ENCODE measurements at regions not wholly inside any gene's neighbourhood (a gene's known extent, or its start where the extent isn't known, plus 50 kb on each side); places are given as distances from the start of the nearest gene placed in this dataset.
"Not testable (repeated sequence)": the region's sequence is repeated elsewhere in the genome, so short reads cannot be mapped to it uniquely, and the experiment has no call there.

- DNase-seq (ENCODE audit: low read depth, low spot score) = no peak
These were observed 204.5 kb upstream of the SLITRK1 start for GRCh38 chr13:84086847-84087162.

DNA sequence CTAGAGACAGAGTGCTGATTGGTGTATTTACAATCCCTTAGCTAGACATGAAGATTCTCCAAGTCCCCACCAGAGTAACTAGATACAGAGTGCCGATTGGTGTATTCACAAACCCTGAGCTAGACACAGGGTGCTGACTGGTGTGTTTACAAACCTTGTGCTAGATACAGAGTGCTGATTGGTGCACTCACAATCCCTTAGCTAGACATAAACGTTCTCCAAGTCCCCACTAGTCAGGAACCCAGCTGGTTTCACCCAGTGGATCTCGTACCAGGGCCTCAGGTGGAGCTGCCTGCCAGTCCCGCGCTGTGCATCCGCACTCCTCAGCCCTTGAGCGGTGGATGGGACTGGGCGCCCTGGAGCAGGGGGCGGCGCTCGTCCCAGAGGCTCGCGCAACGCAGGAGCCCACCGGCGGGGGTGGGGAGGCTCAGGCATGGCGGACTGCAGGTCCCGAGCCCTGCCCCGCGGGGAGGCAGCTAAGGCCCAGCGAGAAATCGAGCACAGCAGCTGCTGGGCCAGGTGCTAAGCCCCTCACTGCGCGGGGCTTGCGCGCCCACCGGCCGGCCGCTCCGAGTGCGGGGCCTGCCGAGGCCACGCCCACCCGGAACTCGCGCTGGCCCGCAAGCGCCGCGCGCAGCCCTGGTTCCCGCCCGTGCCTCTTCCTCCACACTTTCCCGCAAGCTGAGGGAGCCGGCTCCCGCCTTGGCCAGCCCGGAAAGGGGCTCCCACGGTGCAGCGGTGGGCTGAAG lies 204.0 kb upstream of the SLITRK1 start:
- not testable (repeated sequence) for DNase-seq (ENCODE audit: low read depth, low spot score)

GRCh38 chr13:84082462-84082861 lies 200.2 kb upstream of the SLITRK1 start:
- DNase-seq (ENCODE audit: low read depth, low spot score) = no peak

GRCh38 chr13:84080748-84081530 lies 198.7 kb upstream of the SLITRK1 start:
- DNase-seq (ENCODE audit: low read depth, low spot score) = no peak

- no peak for DNase-seq (ENCODE audit: low read depth, low spot score)
These were observed 195.0 kb upstream of the SLITRK1 start for GRCh38 chr13:84077271-84077670.

GRCh38 chr13:84076280-84076679 lies 194.0 kb upstream of the SLITRK1 start:
- no peak for DNase-seq (ENCODE audit: low read depth, low spot score)

DNA sequence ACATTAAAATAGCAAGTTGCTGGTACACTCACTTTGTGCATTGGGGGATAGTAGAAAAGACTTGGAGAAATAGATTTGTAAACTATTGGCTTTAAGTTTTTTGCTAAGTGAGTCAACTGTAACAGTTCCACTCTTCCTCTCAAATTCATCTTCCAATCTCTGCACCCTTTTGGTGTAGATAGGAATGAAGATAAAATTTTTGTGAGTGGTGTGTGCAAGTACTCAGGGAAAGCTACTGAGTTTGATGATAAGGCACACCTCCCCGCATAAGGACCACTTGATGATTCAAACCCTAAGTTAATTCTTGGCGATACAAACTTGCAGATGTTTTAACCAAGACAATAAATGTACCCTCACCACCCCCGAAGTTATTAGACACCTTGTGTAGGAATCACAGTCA lies 168.3 kb upstream of the SLITRK1 start:
- no peak for DNase-seq (ENCODE audit: low read depth, low spot score)

DNA sequence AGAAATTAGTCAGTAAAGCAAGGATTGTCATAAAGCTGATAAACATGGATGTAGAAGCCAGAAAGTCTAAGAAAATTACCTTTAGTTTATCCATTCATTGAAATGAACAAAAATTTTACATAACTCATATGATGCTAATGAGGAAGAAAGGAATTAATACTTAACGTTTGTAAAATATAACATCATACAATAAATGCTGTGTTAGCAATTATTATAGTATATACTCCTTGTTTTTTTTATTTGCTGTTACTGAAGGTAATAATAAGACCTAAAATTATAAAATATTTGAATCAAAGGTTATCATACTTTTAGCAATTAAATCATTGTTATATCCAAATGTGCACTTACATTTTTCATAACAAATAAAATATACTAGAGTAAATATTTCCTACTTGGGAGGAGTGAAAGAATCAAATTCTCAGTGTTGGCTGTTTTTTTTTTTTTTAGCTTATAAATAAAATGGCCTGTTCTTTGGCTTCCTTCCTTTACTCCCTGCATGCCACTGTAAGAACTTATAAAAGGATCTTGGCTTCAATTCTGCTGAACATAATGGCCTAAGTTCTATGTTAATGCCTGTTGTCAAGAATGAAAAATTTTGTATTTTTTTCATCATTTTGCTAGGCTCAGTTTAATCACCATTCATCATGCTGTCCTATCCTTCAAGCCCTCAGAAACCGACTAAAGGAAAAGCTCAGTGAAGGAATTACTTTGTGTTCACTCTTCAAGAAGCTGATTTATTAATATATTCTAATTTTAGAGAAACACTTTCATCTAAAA lies 167.4 kb upstream of the SLITRK1 start:
- DNase-seq (ENCODE audit: low read depth, low spot score) = no peak

DNA sequence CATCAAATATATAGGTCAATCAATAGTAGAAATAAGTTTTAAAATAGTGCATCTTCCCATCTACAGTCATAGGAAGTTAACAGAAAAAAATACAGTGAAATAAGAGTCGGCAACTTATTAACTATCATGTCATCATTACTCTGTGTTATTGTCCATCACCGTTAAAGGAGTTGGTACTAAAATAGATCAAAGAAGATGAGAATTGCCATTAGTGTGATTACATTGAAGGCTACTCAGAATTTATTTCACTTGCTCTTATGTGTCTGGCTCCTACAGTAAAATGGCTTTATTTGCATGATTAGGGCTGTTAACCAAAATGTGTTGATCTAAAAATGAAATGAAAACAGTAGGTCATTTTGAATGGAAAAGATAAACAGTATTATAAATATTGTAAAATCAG lies 162.5 kb upstream of the SLITRK1 start:
- no peak for DNase-seq (ENCODE audit: low read depth, low spot score)

DNA sequence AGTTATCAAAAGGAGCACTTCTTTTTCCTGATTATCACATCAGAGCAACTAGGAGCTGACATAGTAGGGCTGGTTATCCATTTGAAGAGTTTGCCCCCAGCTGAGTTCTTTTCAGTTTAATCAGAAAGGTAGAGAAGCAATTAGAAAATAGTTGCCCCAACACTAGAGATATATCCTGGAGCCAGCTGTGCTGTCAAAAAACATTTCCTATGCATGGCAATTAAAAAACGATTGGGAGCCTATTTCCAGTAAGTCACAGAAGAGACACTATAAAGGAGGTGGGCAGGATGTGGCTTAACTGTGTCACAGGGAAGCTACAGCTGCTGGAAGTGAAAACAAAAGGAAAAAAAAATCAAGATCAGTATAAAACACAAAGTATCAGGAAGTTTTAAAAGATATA lies 155.7 kb upstream of the SLITRK1 start:
- DNase-seq (ENCODE audit: low read depth, low spot score) = no peak

- DNase-seq (ENCODE audit: low read depth, low spot score) = no peak
These were observed 149.8 kb upstream of the SLITRK1 start for GRCh38 chr13:84032116-84032515.

DNA sequence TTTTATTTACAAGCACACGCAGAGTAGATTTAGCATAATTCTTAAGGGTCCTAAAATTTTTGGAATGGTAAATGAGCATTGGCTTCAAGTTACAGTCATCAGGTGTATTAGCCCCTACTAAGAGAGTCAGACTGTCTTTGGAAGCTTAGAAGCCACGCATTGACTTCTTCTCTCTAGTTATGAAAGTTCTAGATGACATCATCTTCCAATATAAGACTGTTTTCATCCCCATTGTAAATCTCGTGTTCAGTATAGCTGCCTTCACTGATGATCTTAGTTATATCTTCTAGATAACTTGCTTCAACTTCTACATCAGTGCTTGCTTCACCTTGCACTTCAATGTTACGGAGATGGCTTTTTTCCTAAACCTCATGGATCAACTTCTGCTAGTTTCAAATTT lies 148.8 kb upstream of the SLITRK1 start:
- DNase-seq (ENCODE audit: low read depth, low spot score) = no peak

- no peak for DNase-seq (ENCODE audit: low read depth, low spot score)
These were observed 147.1 kb upstream of the SLITRK1 start for GRCh38 chr13:84029396-84029795.

DNA sequence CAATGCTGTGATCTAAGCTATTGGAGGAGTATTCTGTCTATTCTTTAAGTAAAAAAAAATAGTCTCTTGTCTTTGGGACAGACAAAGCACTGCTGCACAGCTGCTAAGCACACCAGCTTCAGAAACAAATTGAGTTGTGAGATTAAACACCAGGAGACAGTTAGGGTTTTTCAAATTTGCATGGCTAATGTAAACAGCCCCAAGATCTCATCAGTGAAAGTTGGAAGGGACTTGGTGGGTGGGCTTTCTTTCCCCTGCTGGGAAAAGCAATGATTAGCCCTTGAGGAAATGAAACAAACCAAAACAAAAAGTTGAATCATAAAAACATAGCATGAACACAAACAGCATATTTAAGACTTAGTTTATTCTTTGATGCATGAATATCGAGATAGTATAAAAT lies 143.6 kb upstream of the SLITRK1 start:
- DNase-seq (ENCODE audit: low read depth, low spot score) = no peak

GRCh38 chr13:83996415-83996814 lies 114.1 kb upstream of the SLITRK1 start:
- DNase-seq (ENCODE audit: low read depth, low spot score) = no peak

DNA sequence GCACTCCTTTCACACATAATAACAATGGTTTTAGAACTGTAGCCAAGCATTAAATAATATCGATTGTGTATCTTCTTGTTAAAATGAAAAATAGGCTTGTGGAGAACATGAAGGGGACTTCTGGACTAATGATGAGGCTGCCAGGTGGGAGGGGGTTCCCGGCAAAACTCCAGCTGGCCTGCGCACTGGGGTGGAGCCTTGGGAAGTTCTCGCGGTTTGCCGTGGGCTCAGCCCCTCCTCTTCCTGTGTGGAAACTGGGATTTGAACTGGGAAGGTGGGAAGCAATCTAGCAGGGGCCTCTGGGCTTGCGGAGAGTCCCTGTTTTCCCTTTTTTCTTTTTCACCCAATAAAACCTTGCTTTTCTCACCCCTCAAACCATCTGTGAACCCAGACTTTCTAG lies 113.7 kb upstream of the SLITRK1 start:
- no peak for DNase-seq (ENCODE audit: low read depth, low spot score)

DNA sequence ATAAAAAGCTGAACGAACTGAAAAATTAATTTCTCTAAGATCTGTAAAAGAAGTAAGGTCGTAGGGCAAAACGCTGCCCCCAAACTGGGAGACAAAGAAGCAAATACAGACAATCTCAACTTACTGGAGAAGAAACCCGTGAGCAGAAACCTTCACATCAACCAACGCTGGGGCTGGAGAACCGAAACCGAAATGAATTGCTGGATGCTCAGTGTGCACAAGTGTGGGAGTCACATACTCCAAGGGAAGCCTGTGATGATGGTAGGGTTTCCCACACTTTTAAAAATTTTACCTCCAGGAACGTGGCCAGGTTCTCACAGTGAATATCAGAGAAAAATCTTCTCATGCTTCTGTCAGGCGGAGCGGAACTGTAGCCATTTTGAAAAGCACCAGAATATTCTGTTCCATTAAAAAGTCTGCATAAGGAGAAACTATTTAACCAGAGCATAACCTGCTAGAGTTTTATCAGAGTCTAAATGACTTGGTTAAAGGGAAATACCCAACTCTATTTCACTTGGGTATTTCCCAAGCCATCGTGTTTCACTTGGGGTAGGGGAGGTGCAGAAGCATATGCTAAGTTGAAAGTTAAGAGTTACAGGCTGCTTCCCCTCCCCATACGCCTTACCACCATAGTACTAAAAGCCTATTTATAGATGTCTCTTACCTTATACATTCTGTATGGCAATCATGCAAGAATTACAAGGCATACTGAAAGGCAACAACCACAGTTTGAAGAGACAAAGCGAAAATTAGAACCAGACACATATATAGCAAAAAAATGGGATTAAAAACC lies 110.5 kb upstream of the SLITRK1 start:
- DNase-seq (ENCODE audit: low read depth, low spot score) = no peak

GRCh38 chr13:83987394-83987793 lies 105.1 kb upstream of the SLITRK1 start:
- no peak for DNase-seq (ENCODE audit: low read depth, low spot score)

DNA sequence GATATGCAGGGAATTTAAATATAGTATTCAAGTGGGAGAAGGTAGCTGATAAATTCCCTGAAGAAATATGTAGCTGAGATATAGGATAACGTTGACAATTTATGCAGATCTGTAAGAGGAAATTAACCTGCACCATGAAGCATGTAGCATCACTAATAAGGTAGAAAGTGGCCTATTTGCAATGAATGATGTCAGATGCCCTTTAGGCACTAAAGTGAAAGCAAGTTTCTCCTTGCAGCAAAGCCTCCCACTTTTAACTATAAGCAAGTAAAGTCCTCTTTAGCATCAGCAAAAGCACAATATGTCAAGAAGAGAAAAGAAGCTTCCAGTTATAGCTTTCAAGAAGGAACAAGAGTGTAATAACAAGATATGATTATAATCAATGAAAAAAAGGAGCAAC lies 102.5 kb upstream of the SLITRK1 start:
- no peak for DNase-seq (ENCODE audit: low read depth, low spot score)

GRCh38 chr13:83980331-83980730 lies 98.1 kb upstream of the SLITRK1 start:
- no peak for DNase-seq (ENCODE audit: low read depth, low spot score)

DNA sequence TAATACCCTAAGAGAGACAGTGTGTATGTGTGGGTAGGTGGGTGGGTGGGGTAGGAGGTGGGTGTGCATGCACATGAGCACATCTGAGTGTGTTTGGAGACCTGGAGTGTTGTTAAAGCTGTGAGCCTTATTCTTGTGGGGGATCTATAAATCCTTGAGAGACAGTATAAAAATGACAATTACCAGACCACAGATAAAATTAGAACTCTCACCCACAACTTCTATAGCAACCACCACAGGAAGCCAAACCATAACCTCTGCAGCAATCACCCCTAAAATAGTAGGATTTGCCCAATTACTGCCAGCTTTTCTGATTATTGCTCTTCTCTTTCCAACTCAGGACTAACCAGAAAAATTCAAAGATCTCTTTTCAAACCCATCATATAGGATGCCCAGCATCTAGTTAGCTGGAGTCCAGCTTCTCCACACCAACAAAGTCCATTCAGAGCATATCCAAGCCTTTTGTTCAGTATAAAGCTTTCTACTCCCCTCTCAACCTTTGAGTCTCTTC lies 93.4 kb upstream of the SLITRK1 start:
- no peak for DNase-seq (ENCODE audit: low read depth, low spot score)

- DNase-seq (ENCODE audit: low read depth, low spot score) = no peak
These were observed 76.3 kb upstream of the SLITRK1 start for GRCh38 chr13:83958531-83958930.
